Left lung (tissue), 4 donors: ENCODE measurements at regions not wholly inside any gene's neighbourhood (a gene's known extent, or its start where the extent isn't known, plus 50 kb on each side); places are given as distances from the start of the nearest gene placed in this dataset.

Experiments used
- ATAC-seq: fragments of 200-7000 bp; cut with Tn5 transposase; one replicate; pipeline ENCODE4 v1.9.1; 2020; ENCODE audit warnings: moderate library complexity
- DNase-seq, 4 donors: peaks; one replicate each; pipeline ENCODE4 v3.0.0-alpha.2; 2013 to 2020
- H3K27ac ChIP-seq, 2 donors: fragments of 200-600 bp; sonication (generic) in 1 of 2; one replicate each; pipeline versions ENCODE4 v1.5.0 to v1.8.0; 2020 to 2021
- H3K27me3 ChIP-seq, 2 donors: fragments of 200-600 bp; sonication (generic) in 1 of 2; one replicate each; pipeline versions ENCODE4 v1.5.0 to v1.8.0; 2020 to 2021
- H3K36me3 ChIP-seq, 2 donors: fragments of 200-600 bp; sonication (generic) in 1 of 2; one replicate each; pipeline versions ENCODE4 v1.5.0 to v1.8.0; 2020 to 2021
- H3K4me1 ChIP-seq, 2 donors: fragments of 200-600 bp; one replicate each; pipeline ENCODE4 v1.8.0; 2021
- H3K4me3 ChIP-seq, 2 donors: fragments of 200-600 bp; sonication (generic) in 1 of 2; one replicate each; pipeline versions ENCODE4 v1.5.0 to v1.8.0; 2020 to 2021; ENCODE audit warnings: mild to moderate bottlenecking in 1 of 2
- H3K9me3 ChIP-seq, 2 donors: fragments of 200-600 bp; sonication (generic) in 1 of 2; one replicate each; pipeline versions ENCODE4 v1.5.0 to v1.8.0; 2020 to 2021
- CTCF ChIP-seq, 2 donors: fragments of 200-600 bp; sonication (generic) in 1 of 2; IDR thresholded peaks; one replicate each; pipeline versions ENCODE4 v1.5.0 to v1.8.0; 2021; ENCODE audit warnings: antibody characterized with exemption in 2 of 2
- intact Hi-C, 2 donors: fragments of 100-400 bp; cut with DNase I; formaldehyde crosslinking; loops; one replicate each; pipeline versions ENCODE4 v1.11.2 to v1.14.2; 2022
- donor health status: DM: no; HTN: yes; CAD: no.
- donor health status: DM: no; HTN: no; CAD: no.

DNA sequence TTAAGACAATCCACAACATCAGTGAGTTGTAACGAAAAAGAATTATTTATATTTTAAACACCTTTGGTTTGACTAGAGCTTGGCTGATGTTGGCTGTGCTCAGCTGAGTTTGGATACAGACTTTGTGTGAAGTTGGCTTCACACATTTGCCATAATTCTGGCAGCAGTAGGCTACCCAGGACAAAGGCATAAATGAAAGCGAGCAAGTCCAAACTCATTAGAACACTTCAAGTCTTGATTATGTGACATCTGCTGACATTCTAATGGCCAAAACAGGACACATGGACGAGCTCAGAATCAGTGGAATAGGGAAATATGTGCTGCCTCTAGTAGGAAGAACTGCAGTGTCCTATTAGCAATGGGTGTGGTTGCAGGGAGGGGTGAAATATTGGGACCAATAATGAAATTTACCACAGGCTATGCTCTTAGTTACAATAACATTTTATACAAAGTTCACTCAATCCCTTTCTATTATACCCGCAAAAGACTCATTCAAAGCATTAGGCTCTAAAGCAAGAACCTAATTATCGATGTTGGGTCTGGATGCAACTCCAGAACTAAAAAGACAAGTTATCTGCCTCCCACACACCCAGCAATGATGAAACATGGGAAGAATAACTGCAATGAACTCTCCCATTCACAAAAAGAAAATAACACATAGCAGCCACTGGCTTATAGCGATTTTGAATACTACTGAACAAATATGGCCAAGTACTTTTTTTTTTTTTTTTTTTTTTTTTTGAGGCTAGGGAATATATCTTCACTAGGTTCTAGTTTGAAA lies 493.9 kb upstream of the RASGRP1 start:
- no peak for DNase-seq
- no peaks in the 10 kb centered on the region for H3K27me3 ChIP-seq
- TF ChIP-seq CTCF (IDR thresholded peaks at IDR 0.05), result no peak
- intact Hi-C loops, result no loop called here
- H3K4me1 ChIP-seq, result no peaks in the 10 kb centered on the region
- no peak overlapping the region for H3K4me3 ChIP-seq
- no peaks in the 10 kb centered on the region for H3K9me3 ChIP-seq
- ATAC-seq, result no peak
- no peaks in the 10 kb centered on the region for H3K36me3 ChIP-seq
- H3K27ac ChIP-seq, result no peak overlapping the region

- H3K4me1 ChIP-seq, result no peaks in the 10 kb centered on the region
- H3K36me3 ChIP-seq, result no peaks in the 10 kb centered on the region
- H3K27ac ChIP-seq, result no peak overlapping the region
- intact Hi-C loops, result no loop called here
- no peaks in the 10 kb centered on the region for H3K9me3 ChIP-seq
- no peak overlapping the region for H3K4me3 ChIP-seq
- no peaks in the 10 kb centered on the region for H3K27me3 ChIP-seq
- DNase-seq (no peak), ATAC-seq (no peak)
- TF ChIP-seq CTCF (IDR thresholded peaks at IDR 0.05), result no peak
Observed at GRCh38 chr15:39059917-39060316, 495.3 kb upstream of the RASGRP1 start.

DNA sequence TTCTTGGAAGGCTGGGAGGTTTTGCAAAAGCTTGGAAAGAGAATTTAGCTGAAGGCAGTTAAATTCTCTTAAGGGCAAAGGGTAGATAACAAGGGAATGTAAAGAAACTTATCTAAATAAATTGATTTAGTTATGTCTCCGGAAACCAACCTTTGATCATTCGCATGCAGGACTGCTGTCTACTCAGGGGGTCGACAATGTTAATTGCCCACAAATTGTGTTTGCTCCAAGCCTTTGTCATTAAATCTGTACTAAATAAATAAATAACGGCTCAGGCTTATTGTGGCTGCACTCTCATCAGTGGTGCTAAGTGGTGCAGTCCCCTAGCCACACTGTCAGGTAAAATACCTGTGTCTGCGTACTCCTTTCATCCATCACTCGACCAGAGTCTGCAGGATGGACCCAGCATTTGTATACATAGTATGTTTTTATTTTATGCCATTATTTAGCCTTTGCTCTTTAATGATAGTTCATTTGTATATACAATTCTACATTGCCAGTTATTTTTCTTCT lies 497.4 kb upstream of the RASGRP1 start:
- H3K4me3 ChIP-seq, result no peak overlapping the region
- ATAC-seq (no peak), DNase-seq (no peak)
- intact Hi-C loops, result no loop called here
- no peaks in the 10 kb centered on the region for H3K36me3 ChIP-seq
- no peaks in the 10 kb centered on the region for H3K4me1 ChIP-seq
- no peaks in the 10 kb centered on the region for H3K27me3 ChIP-seq
- no peaks in the 10 kb centered on the region for H3K9me3 ChIP-seq
- H3K27ac ChIP-seq, result no peak overlapping the region
- TF ChIP-seq CTCF (IDR thresholded peaks at IDR 0.05), result no peak

DNA sequence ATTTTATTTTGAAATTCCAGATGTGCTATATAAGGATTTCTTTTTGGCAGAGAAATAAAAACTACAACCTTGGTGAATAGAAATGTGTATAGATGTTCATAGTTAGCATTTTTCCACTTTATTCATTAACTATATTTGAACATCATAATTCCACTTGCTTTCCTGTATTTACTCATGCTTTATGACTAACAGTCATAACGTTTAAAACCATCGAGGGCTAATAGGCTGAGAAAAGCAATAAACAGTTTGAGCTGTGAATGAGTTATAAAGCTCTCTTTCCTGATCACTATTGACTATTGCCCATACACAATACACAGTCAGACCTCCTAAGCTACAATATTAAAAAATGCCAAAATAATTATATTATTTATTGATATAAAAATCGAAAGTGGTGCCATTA lies 502.1 kb upstream of the RASGRP1 start:
- no peaks in the 10 kb centered on the region for H3K27me3 ChIP-seq
- no peak overlapping the region for H3K27ac ChIP-seq
- H3K4me3 ChIP-seq, result no peak overlapping the region
- no peak for TF ChIP-seq CTCF (IDR thresholded peaks at IDR 0.05)
- H3K9me3 ChIP-seq, result no peaks in the 10 kb centered on the region
- H3K4me1 ChIP-seq, result no peaks in the 10 kb centered on the region
- H3K36me3 ChIP-seq, result no peaks in the 10 kb centered on the region
- ATAC-seq (no peak), DNase-seq (no peak)
- intact Hi-C loops, result no loop called here

- Histone ChIP-seq H3K4me1 (no peaks in the 10 kb centered on the region), H3K27me3 (no peaks in the 10 kb centered on the region), H3K9me3 (no peaks in the 10 kb centered on the region), H3K36me3 (no peaks in the 10 kb centered on the region), H3K27ac (no peak overlapping the region), H3K4me3 (no peak overlapping the region)
- TF ChIP-seq CTCF (IDR thresholded peaks at IDR 0.05), result no peak
- ATAC-seq (no peak), DNase-seq (no peak)
- intact Hi-C loops, result no loop called here
Observed at GRCh38 chr15:39074341-39074985, 506.4 kb upstream of the THBS1 start.
